PC-9 (cell line): ENCODE measurements at regions not wholly inside any gene's neighbourhood (a gene's known extent, or its start where the extent isn't known, plus 50 kb on each side); places are given as distances from the start of the nearest gene placed in this dataset.

Source experiments
- BruUV-seq: library from RNA; stranded (reverse); fragments of 400-500 nt; replicated peaks from 2 replicates; lab custom pipeline; 2021; lab: Mats Ljungman, UMichigan
- CTCF ChIA-PET: fragments of 300-600 bp; sonication (Branson Sonifier 250); formaldehyde crosslinking; loops from one replicate; lab custom pipeline; 2022; ENCODE audit warnings: antibody characterized with exemption; lab: Charles Lee
- POLR2A ChIA-PET: fragments of 300-600 bp; sonication (Branson Sonifier 250); formaldehyde crosslinking; loops from one replicate; lab custom pipeline; 2022; ENCODE audit warnings: antibody characterized with exemption; ENCODE audit not compliant: unreplicated experiment; lab: Charles Lee
- DNase-seq, 2 experiments: peaks; one replicate each; pipeline versions ENCODE4 v3.0.0 to v3.0.0-alpha.2; 2015 to 2022; ENCODE audit warnings: mixed read lengths in 1 of 2
- H2AFZ ChIP-seq: fragments of 200-600 bp; sonication (generic); 2 replicates; pipeline ENCODE4 v1.8.1; 2017; ENCODE audit warnings: antibody characterized with exemption
- H3F3A ChIP-seq: fragments of 200-600 bp; sonication (generic); 2 replicates; pipeline ENCODE4 v1.8.1; 2017; ENCODE audit warnings: antibody characterized with exemption, mild to moderate bottlenecking, low read depth; ENCODE audit not compliant: insufficient read depth
- H3K27ac ChIP-seq: fragments of 200-600 bp; sonication (generic); 2 replicates; pipeline ENCODE4 v1.6.1; 2016; ENCODE audit warnings: mixed run types
- H3K27me3 ChIP-seq: fragments of 200-600 bp; sonication (generic); 2 replicates; pipeline ENCODE4 v1.6.1; 2016; ENCODE audit warnings: low read depth, mixed run types; ENCODE audit not compliant: insufficient read depth
- H3K36me3 ChIP-seq: fragments of 200-600 bp; sonication (generic); 2 replicates; pipeline ENCODE4 v1.6.1; 2016; ENCODE audit warnings: low read depth, mixed run types
- H3K4me1 ChIP-seq: fragments of 200-600 bp; sonication (generic); replicated peaks from 2 replicates; pipeline ENCODE4 v1.6.1; 2016; ENCODE audit warnings: mixed run types; ENCODE audit not compliant: insufficient read depth
- H3K4me2 ChIP-seq: fragments of 200-600 bp; sonication (generic); 2 replicates; pipeline ENCODE4 v1.6.1; 2017; ENCODE audit warnings: mixed run types
- H3K4me3 ChIP-seq: fragments of 200-600 bp; sonication (generic); 2 replicates; pipeline ENCODE4 v1.6.1; 2016; ENCODE audit warnings: mixed run types
- H3K79me2 ChIP-seq: fragments of 200-600 bp; sonication (generic); 2 replicates; pipeline ENCODE4 v1.6.1; 2017; ENCODE audit warnings: low read depth, mixed run types
- H3K9me2 ChIP-seq: fragments of 200-600 bp; sonication (generic); 2 replicates; pipeline ENCODE4 v1.8.1; 2017; ENCODE audit warnings: mild to moderate bottlenecking; ENCODE audit not compliant: insufficient read depth
- H3K9me3 ChIP-seq: fragments of 200-600 bp; sonication (generic); 2 replicates; pipeline ENCODE4 v1.8.1; 2016; ENCODE audit warnings: low read depth; ENCODE audit not compliant: insufficient read depth
- H4K20me1 ChIP-seq: fragments of 200-600 bp; sonication (generic); 2 replicates; pipeline ENCODE4 v1.8.1; 2017; ENCODE audit not compliant: insufficient read depth
- CTCF ChIP-seq: fragments of 200-600 bp; sonication (generic); conservative IDR thresholded peaks from 2 replicates; pipeline ENCODE4 v1.6.1; 2017; ENCODE audit warnings: mixed run types, antibody characterized with exemption, mild to moderate bottlenecking, moderate library complexity
- EZH2 ChIP-seq: fragments of 200-600 bp; sonication (generic); IDR thresholded peaks from 2 replicates; pipeline ENCODE4 v1.8.0; 2017; ENCODE audit warnings: antibody characterized with exemption, low read depth
- intact Hi-C: fragments of 100-400 bp; cut with micrococcal nuclease; formaldehyde crosslinking; loops from one replicate; pipeline ENCODE4 v1.10.0; 2022; ENCODE audit not compliant: unreplicated experiment

- CTCF ChIA-PET: no interaction called here
- H3K79me2 ChIP-seq: no peaks in the 10 kb centered on the region
These were observed 78.1 kb upstream of the PELI1 start for GRCh38 chr2:64222351-64222750.

DNA sequence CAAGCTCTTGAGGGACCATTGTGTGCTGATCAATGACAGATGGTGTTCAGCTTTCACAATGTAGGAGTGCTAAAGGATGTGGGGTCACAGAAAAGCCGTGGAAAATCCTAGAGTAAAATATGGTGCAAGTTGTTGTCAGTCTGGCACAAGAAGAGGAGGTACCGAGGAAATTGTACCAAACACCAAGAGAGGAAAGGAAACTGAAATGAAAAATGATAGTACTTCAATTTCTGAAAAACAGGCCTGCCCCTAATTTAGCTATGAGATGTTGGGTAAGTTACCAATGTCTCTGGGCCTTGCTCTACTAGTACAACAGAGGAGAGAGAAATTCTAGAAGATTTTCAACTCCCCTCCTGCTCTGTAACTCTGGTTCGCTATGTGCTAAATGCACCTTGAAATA lies 78.8 kb upstream of the PELI1 start:
- Histone ChIP-seq H4K20me1 (no peaks in the 10 kb centered on the region), H3K4me2 (no peak overlapping the region), H2AFZ (no peak overlapping the region), H3K27me3 (no peaks in the 10 kb centered on the region), H3F3A (peaks cover 3% of the 10 kb centered on the region; the same call in 1 of the 2 replicates), H3K4me3 (no peak overlapping the region), H3K79me2 (no peaks in the 10 kb centered on the region), H3K27ac (no peak overlapping the region), H3K9me2 (no peaks in the 10 kb centered on the region), H3K9me3 (no peaks in the 10 kb centered on the region; the same call in 1 of the 2 replicates), H3K36me3 (no peaks in the 10 kb centered on the region), H3K4me1 (no peaks in the 10 kb centered on the region; the same call in 1 of the 2 replicates)
- TF ChIP-seq EZH2 (no peak), CTCF (no peak)
- peak in 1 of 2 experiments; percentile 18 for DNase-seq
- intact Hi-C loops: loop anchor here (10.0 kb wide), 1 partner anchor 92 kb away; no protein-coding TSS in a partner anchor
- CTCF ChIA-PET: no interaction called here
- BruUV-seq: no TSS peak
- POLR2A ChIA-PET: interaction anchor here (0.6 kb wide), 1 partner anchor 122 kb away, joined by 9 read pairs; no protein-coding TSS in a partner anchor

More at GRCh38 chr2:64222351-64222750, 78.1 kb upstream of the PELI1 start:
- Histone ChIP-seq H4K20me1 (no peaks in the 10 kb centered on the region), H3F3A (peaks cover 3% of the 10 kb centered on the region; the same call in 1 of the 2 replicates), H3K9me3 (no peaks in the 10 kb centered on the region; the same call in 1 of the 2 replicates), H3K9me2 (no peaks in the 10 kb centered on the region), H3K4me2 (no peak overlapping the region; the same call in 1 of the 2 replicates), H2AFZ (no peak overlapping the region), H3K27ac (no peak overlapping the region), H3K4me3 (no peak overlapping the region), H3K4me1 (no peaks in the 10 kb centered on the region; the same call in 1 of the 2 replicates), H3K36me3 (no peaks in the 10 kb centered on the region), H3K27me3 (no peaks in the 10 kb centered on the region)
- intact Hi-C loops: loop anchor here (10.0 kb wide), 1 partner anchor 92 kb away; no protein-coding TSS in a partner anchor
- TF ChIP-seq EZH2 (no peak), CTCF (no peak)
- no TSS peak for BruUV-seq
- DNase-seq: peak in 1 of 2 experiments; percentile 66
- POLR2A ChIA-PET: interaction anchor here (0.6 to 0.7 kb wide), 4 partner anchors 33 to 1005 kb away, joined by 4 to 9 read pairs (median 6); partner anchors contain the start of gene ACTR2

DNA sequence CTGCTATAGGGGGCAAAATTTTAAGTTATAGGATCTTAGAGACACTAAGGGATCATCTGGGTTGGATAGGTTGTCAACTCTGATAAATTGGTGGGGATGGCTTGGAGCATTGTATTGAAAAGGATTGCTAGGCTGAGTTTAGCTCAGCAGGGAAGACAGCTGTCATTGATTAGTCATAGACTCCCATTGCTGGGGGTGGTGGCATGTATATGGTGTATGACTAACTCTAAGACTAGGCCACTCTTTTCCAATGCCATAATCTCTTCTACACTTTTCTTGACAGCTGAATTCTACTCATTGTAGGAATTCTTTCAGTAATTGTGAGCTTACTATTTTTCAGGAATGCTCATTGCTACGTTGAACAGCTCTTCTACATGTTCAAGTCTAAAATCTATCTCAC lies 81.3 kb upstream of the PELI1 start:
- Histone ChIP-seq H3K4me3 (no peak overlapping the region), H3K4me2 (no peak overlapping the region), H3K9me3 (no peaks in the 10 kb centered on the region; the same call in 1 of the 2 replicates), H3K79me2 (no peaks in the 10 kb centered on the region), H2AFZ (no peak overlapping the region), H4K20me1 (no peaks in the 10 kb centered on the region), H3K27me3 (no peaks in the 10 kb centered on the region), H3F3A (peaks cover 3% of the 10 kb centered on the region; the same call in 1 of the 2 replicates), H3K9me2 (no peaks in the 10 kb centered on the region), H3K36me3 (no peaks in the 10 kb centered on the region), H3K27ac (no peak overlapping the region), H3K4me1 (no peaks in the 10 kb centered on the region; the same call in 1 of the 2 replicates)
- intact Hi-C loops: loop anchor here (5.0 to 10.0 kb wide), 2 partner anchors 37 to 89 kb away; no protein-coding TSS in a partner anchor
- POLR2A ChIA-PET: no interaction called here
- CTCF ChIA-PET: no interaction called here
- peak in 1 of 2 experiments; percentile 31 for DNase-seq
- no peak for TF ChIP-seq EZH2
- TF ChIP-seq CTCF: no peak
- no TSS peak for BruUV-seq
